Brain microvascular endothelial cell (primary cell): ENCODE measurements at regions not wholly inside any gene's neighbourhood (a gene's known extent, or its start where the extent isn't known, plus 50 kb on each side); places are given as distances from the start of the nearest gene placed in this dataset.

ENCODE experiments used
- DNase-seq: peaks from one replicate; pipeline ENCODE4 v3.0.0-alpha.2; 2020
- H3K27ac ChIP-seq: fragments of 250-450 bp; sonication (Bioruptor Pico); 2 replicates; pipeline ENCODE4 v1.5.1; 2020; ENCODE audit warnings: mild to moderate bottlenecking, moderate library complexity
- H3K27me3 ChIP-seq: fragments of 250-450 bp; sonication (Bioruptor Pico); replicated peaks from 2 replicates; pipeline ENCODE4 v1.5.1; 2020; ENCODE audit warnings: mild to moderate bottlenecking
- H3K36me3 ChIP-seq: fragments of 250-450 bp; sonication (Bioruptor Pico); replicated peaks from 2 replicates; pipeline ENCODE4 v1.5.1; 2020; ENCODE audit warnings: mild to moderate bottlenecking
- H3K4me3 ChIP-seq: 2 replicates; pipeline ENCODE4 v1.5.1; 2011; ENCODE audit warnings: low read depth, mild to moderate bottlenecking, control low read depth, low read length, moderate library complexity
- CTCF ChIP-seq: IDR thresholded peaks from 2 replicates; pipeline ENCODE4 v1.5.1; 2011; ENCODE audit warnings: low read depth, mild to moderate bottlenecking, moderate library complexity, low read length, control low read depth, inconsistent platforms; ENCODE audit errors: missing control alignments
- in situ Hi-C: cut with HindIII; loops from 2 replicates; pipeline ENCODE4 v1.10.0; 2017; ENCODE audit warnings: low sequenced_read_pairs, low pct_ligation_motif_present

- H3K4me3 ChIP-seq = no peak overlapping the region
- no peak overlapping the region for H3K27ac ChIP-seq
- TF ChIP-seq CTCF = no peak
- DNase-seq = no peak
- in situ Hi-C loops = no loop called here
- H3K36me3 ChIP-seq = no peaks in the 10 kb centered on the region
- H3K27me3 ChIP-seq = no peaks in the 10 kb centered on the region
Observed at GRCh38 chrX:113973706-113974105, 610.2 kb upstream of the HTR2C start.

- in situ Hi-C loops = no loop called here
- no peak overlapping the region for H3K27ac ChIP-seq
- H3K4me3 ChIP-seq = no peak overlapping the region
- no peaks in the 10 kb centered on the region for H3K36me3 ChIP-seq
- DNase-seq = no peak
- H3K27me3 ChIP-seq = no peaks in the 10 kb centered on the region
- TF ChIP-seq CTCF = no peak
Observed at GRCh38 chrX:113966791-113967190, 617.1 kb upstream of the HTR2C start.

- TF ChIP-seq CTCF = no peak
- Histone ChIP-seq H3K4me3 (no peak overlapping the region), H3K27me3 (no peaks in the 10 kb centered on the region), H3K27ac (no peak overlapping the region), H3K36me3 (no peaks in the 10 kb centered on the region)
- in situ Hi-C loops = no loop called here
- no peak for DNase-seq
Observed at GRCh38 chrX:113962343-113962742, 621.5 kb upstream of the HTR2C start.

- H3K4me3 ChIP-seq = no peak overlapping the region
- no peak overlapping the region for H3K27ac ChIP-seq
- TF ChIP-seq CTCF = no peak
- DNase-seq = no peak
- no peaks in the 10 kb centered on the region for H3K36me3 ChIP-seq
- no peaks in the 10 kb centered on the region for H3K27me3 ChIP-seq
- in situ Hi-C loops = no loop called here
Observed at GRCh38 chrX:113959912-113960626, 623.8 kb upstream of the HTR2C start.

- DNase-seq = no peak
- in situ Hi-C loops = no loop called here
- TF ChIP-seq CTCF = no peak
- Histone ChIP-seq H3K27ac (no peak overlapping the region), H3K27me3 (no peaks in the 10 kb centered on the region), H3K4me3 (no peak overlapping the region), H3K36me3 (no peaks in the 10 kb centered on the region)
Observed at GRCh38 chrX:113956936-113957335, 627.0 kb upstream of the HTR2C start.

GRCh38 chrX:113954297-113954696 lies 629.6 kb upstream of the HTR2C start:
- no peak for TF ChIP-seq CTCF
- H3K27ac ChIP-seq = no peak overlapping the region
- in situ Hi-C loops = no loop called here
- H3K4me3 ChIP-seq = no peak overlapping the region
- H3K36me3 ChIP-seq = no peaks in the 10 kb centered on the region
- DNase-seq = no peak
- no peaks in the 10 kb centered on the region for H3K27me3 ChIP-seq
